ENCODE measurements at regions not wholly inside any gene's neighbourhood (a gene's known extent, or its start where the extent isn't known, plus 50 kb on each side); places are given as distances from the start of the nearest gene placed in this dataset.

GRCh38 chr5:99995407-99995806 lies 539.8 kb upstream of the FAM174A start:
- TF ChIP-seq POLR2A (IDR thresholded peaks at IDR 0.05): no peak
- no peak for TF ChIP-seq CTCF (IDR thresholded peaks at IDR 0.05)
- TF ChIP-seq POLR2AphosphoS5 (IDR thresholded peaks at IDR 0.05): no peak
- no peak for TF ChIP-seq EP300 (IDR thresholded peaks at IDR 0.05)
